HFFc6 (cell line): ENCODE measurements at regions not wholly inside any gene's neighbourhood (a gene's known extent, or its start where the extent isn't known, plus 50 kb on each side); places are given as distances from the start of the nearest gene placed in this dataset.

Experiments used
- DNase-seq: peaks from one replicate; pipeline ENCODE4 v3.0.0-alpha.2; 2018
- H3K27ac Mint-ChIP-seq: 2 replicates; pipeline ENCODE4 v1.8.0; 2020; ENCODE audit warnings: mild to moderate bottlenecking, mixed read lengths
- H3K27me3 Mint-ChIP-seq: 2 replicates; pipeline ENCODE4 v1.8.0; 2021; ENCODE audit warnings: mild to moderate bottlenecking, moderate library complexity, mixed read lengths; ENCODE audit not compliant: insufficient read depth
- H3K36me3 Mint-ChIP-seq: 2 replicates; pipeline ENCODE4 v1.8.0; 2021; ENCODE audit warnings: low read depth, mixed read lengths
- H3K4me1 Mint-ChIP-seq: 2 replicates; pipeline ENCODE4 v1.8.0; 2020; ENCODE audit warnings: low read depth, mixed read lengths
- H3K4me3 Mint-ChIP-seq: 2 replicates; pipeline ENCODE4 v1.8.0; 2020; ENCODE audit warnings: mild to moderate bottlenecking, moderate library complexity, mixed read lengths
- H3K9me3 Mint-ChIP-seq: 2 replicates; pipeline ENCODE4 v1.8.0; 2020; ENCODE audit warnings: mild to moderate bottlenecking, mixed read lengths
- CTCF ChIP-seq: fragments of 200-600 bp; sonication (generic); IDR thresholded peaks from 2 replicates; pipeline ENCODE4 v1.5.0; 2021; ENCODE audit warnings: antibody characterized with exemption, mild to moderate bottlenecking

DNA sequence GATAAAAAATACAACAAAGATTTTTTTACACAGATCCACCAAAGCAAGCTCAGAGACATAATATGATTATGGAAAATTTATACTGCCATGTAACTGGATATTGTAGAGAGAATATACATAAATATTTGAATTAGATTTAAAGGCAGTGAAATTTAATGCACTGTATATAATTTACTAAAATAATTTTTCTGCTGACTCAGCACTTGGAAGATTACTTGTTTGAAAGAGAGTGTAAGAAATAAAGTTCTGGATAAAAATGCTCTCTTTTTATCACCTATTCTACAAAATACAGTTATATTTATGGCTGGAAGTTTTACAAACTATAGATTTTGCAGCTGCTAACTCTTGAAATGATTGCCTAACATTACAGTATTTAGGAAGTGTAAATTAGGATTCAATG is 628.3 kb upstream of the CHORDC1 start:
- Mint-ChIP-seq H3K27me3 (no peaks in the 10 kb centered on the region), H3K27ac (no peak overlapping the region), H3K4me3 (no peak overlapping the region), H3K4me1 (no peaks in the 10 kb centered on the region), H3K36me3 (no peaks in the 10 kb centered on the region), H3K9me3 (peaks cover 27% of the 10 kb centered on the region)
- TF ChIP-seq CTCF = no peak
- no peak for DNase-seq

DNA sequence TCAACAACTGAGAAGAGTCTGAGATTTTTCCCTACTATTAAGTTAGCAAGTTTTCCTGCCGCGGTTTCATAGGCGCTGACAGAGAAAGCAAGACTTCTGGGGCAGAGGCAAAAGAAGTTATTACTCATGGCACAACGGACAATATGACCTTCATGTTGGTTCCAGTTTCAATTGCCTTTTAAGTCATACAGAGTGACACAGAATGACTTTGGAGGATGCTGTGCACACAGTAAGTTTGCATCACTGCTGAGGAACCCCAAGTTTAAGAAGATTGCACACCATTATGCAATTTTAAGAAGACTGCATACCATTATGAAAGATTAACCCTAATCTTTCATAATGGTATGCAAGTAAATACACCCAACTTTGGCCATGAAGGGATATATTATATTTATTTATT is 626.5 kb upstream of the CHORDC1 start:
- Mint-ChIP-seq H3K9me3 (peaks cover 26% of the 10 kb centered on the region), H3K27ac (no peak overlapping the region), H3K36me3 (no peaks in the 10 kb centered on the region), H3K4me1 (no peaks in the 10 kb centered on the region), H3K4me3 (no peak overlapping the region), H3K27me3 (no peaks in the 10 kb centered on the region)
- DNase-seq = no peak
- no peak for TF ChIP-seq CTCF

GRCh38 chr11:90847268-90847886 is 624.5 kb upstream of the CHORDC1 start:
- H3K27me3 Mint-ChIP-seq = no peaks in the 10 kb centered on the region
- no peak for DNase-seq
- H3K9me3 Mint-ChIP-seq = peaks cover 15% of the 10 kb centered on the region
- H3K27ac Mint-ChIP-seq = no peak overlapping the region
- H3K36me3 Mint-ChIP-seq = no peaks in the 10 kb centered on the region
- no peak for TF ChIP-seq CTCF
- H3K4me3 Mint-ChIP-seq = no peak overlapping the region
- H3K4me1 Mint-ChIP-seq = no peaks in the 10 kb centered on the region

DNA sequence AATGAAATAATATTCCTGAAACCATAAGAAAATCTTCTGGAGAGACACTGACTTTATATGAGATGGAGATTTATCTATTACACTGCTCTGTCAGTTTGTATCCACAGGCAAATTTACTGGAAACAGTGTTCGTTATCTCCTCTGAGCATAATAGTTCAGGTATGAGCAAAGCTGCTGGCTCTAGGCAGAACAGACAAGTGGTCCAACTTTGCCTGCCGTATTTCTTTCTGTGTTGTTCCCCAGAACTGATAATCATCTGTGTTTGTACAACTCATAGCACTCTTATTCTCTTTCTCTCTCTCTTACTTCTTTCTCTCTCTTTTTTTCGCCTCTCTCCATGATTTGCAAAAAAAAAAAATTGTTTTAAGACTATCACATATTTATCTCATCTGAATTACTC is 623.8 kb upstream of the CHORDC1 start:
- Mint-ChIP-seq H3K4me1 (no peaks in the 10 kb centered on the region), H3K9me3 (peaks cover 15% of the 10 kb centered on the region), H3K27ac (no peak overlapping the region), H3K4me3 (no peak overlapping the region), H3K27me3 (no peaks in the 10 kb centered on the region), H3K36me3 (no peaks in the 10 kb centered on the region)
- no peak for DNase-seq
- TF ChIP-seq CTCF = no peak

- Mint-ChIP-seq H3K4me3 (no peak overlapping the region), H3K27ac (no peak overlapping the region), H3K27me3 (no peaks in the 10 kb centered on the region; the same call in 1 of the 2 replicates), H3K9me3 (peaks cover 15% of the 10 kb centered on the region), H3K4me1 (no peaks in the 10 kb centered on the region), H3K36me3 (no peaks in the 10 kb centered on the region)
- no peak for TF ChIP-seq CTCF
- DNase-seq = no peak
Measured at GRCh38 chr11:90845799-90846198, 623.0 kb upstream of the CHORDC1 start.

DNA sequence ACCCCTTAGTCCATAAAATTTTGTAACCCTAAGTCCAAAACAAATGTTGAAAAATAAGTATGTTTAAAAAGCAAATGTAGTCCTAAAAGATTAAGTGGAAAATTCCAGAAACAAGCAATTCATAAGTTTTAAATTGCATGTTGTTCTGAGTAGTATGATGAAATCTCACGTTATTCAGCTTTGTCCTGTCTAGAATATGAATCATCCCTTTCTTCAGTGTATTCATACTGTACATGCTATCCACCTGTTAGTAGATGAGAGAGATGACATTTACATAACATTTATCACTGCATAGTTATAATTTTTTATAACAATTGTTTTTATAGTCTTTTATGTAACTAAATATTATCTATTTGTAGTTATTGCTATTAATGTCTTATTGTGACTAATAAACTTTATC is 622.3 kb upstream of the CHORDC1 start:
- no peak for DNase-seq
- Mint-ChIP-seq H3K27ac (no peak overlapping the region), H3K4me1 (no peaks in the 10 kb centered on the region), H3K27me3 (no peaks in the 10 kb centered on the region; the same call in 1 of the 2 replicates), H3K4me3 (no peak overlapping the region), H3K36me3 (no peaks in the 10 kb centered on the region), H3K9me3 (peaks cover 15% of the 10 kb centered on the region)
- no peak for TF ChIP-seq CTCF
